WI38 (cell line): ENCODE measurements at regions not wholly inside any gene's neighbourhood (a gene's known extent, or its start where the extent isn't known, plus 50 kb on each side); places are given as distances from the start of the nearest gene placed in this dataset.

Source experiments
- H3K4me3 ChIP-seq: 2 replicates; pipeline ENCODE4 v1.5.1; 2011; ENCODE audit warnings: low read depth, mild to moderate bottlenecking, control low read depth, low read length
- TF ChIP-seq, protein P1 (sequence below): IDR thresholded peaks from 2 replicates; pipeline ENCODE4 v1.5.1; 2012; ENCODE audit warnings: low read depth, mild to moderate bottlenecking, control low read depth, low read length

- TF ChIP-seq, protein P1, sequence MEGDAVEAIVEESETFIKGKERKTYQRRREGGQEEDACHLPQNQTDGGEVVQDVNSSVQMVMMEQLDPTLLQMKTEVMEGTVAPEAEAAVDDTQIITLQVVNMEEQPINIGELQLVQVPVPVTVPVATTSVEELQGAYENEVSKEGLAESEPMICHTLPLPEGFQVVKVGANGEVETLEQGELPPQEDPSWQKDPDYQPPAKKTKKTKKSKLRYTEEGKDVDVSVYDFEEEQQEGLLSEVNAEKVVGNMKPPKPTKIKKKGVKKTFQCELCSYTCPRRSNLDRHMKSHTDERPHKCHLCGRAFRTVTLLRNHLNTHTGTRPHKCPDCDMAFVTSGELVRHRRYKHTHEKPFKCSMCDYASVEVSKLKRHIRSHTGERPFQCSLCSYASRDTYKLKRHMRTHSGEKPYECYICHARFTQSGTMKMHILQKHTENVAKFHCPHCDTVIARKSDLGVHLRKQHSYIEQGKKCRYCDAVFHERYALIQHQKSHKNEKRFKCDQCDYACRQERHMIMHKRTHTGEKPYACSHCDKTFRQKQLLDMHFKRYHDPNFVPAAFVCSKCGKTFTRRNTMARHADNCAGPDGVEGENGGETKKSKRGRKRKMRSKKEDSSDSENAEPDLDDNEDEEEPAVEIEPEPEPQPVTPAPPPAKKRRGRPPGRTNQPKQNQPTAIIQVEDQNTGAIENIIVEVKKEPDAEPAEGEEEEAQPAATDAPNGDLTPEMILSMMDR: no peak
- no peak overlapping the region for H3K4me3 ChIP-seq
Observed at GRCh38 chr1:213679153-213679552, 308.6 kb upstream of the PROX1 start.

DNA sequence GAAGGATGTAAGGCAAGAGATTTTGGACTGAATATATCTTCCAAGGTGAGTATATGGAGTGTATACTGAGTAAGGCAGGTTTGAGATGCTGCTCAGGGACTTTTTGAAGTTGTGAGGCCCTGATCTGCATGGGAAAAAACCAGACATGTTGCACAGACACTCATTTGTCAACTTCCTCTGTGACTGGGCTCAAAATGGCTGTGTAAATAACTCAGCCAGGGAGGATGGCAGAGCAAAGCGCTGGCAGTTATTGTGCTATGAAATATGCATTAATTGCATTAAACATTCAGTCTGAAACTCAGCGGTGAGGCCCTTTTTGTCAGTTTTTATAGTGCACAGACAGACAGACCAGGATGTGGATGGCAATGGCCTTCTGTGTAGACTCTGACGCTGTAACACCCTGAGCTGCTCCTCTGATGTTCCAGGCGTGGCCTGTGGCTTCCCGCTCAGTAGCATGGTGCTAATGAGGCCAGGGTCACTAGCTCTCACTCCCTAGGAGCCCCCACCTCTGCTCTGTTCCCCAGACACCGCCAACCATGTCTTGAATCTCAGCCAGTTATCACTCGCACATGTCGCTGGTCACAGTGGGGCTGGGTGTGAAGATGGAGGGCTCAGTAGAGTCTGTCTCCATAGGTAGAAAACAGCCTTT lies 307.0 kb upstream of the PROX1 start:
- no peak overlapping the region for H3K4me3 ChIP-seq
- TF ChIP-seq, protein P1: no peak

DNA sequence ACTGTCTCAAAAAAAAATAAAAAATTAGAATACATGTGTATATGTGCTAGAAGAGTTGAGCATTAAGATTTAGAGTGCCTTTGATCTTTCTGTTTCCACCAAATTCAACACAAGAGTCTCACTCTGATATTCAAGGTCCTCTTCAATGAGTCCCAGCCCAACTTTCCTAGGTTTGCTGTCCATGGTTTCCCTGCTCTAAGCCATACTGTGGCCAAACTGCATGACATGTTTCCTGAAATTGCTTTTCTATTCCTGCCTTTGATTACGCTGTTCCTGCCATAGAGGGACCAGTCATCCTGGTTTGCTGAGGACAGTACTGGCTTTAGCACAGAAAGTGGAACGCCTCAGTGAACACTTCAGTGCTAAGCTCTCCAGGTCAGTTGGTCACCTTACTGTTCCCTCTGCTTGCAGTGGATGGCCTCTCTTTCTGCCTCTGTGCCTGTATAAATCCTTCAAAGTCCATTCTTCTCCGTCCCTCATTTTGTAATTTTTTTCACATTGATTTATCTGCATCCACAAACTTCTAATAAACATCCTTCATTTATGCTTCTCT lies 305.9 kb upstream of the PROX1 start:
- no peak overlapping the region for H3K4me3 ChIP-seq
- TF ChIP-seq, protein P1: no peak

GRCh38 chr1:213683529-213683928 lies 304.2 kb upstream of the PROX1 start:
- H3K4me3 ChIP-seq: no peak overlapping the region
- TF ChIP-seq, protein P1: no peak

GRCh38 chr1:213684454-213684853 lies 303.3 kb upstream of the PROX1 start:
- TF ChIP-seq, protein P1: no peak
- no peak overlapping the region for H3K4me3 ChIP-seq

GRCh38 chr1:213685992-213686582 lies 301.7 kb upstream of the PROX1 start:
- TF ChIP-seq, protein P1: no peak
- H3K4me3 ChIP-seq: no peak overlapping the region

GRCh38 chr1:213686983-213687382 lies 300.8 kb upstream of the PROX1 start:
- TF ChIP-seq, protein P1: no peak
- H3K4me3 ChIP-seq: no peak overlapping the region
